SIG-M5 treated with dmso at 0.1 percent for 504 hours (cell line): ENCODE measurements at regions not wholly inside any gene's neighbourhood (a gene's known extent, or its start where the extent isn't known, plus 50 kb on each side); places are given as distances from the start of the nearest gene placed in this dataset.

Experiments used
- DNase-seq: peaks from one replicate; lab custom pipeline; 2025; ENCODE audit not compliant: unreplicated experiment; lab: John Stamatoyannopoulos, UW

DNA sequence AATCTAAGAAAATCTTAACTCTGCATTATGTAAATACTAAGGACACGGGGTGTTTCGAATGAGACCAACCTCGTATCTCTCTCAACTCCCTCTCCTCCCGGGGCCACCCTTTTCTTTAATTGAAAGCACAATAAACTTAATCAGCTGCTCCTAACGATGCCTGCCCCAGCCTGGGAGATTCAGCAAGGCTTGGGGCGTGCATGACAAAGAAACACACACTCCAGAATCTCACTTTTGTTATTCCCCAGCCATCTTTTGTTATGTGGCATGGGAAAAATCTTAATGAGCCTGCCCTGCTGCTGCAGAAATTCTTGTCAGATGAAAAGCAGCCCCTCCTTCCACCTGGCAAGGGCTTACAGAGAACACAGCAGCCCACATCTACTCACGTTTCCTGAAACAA, 117.4 kb downstream of the TTLL2 start:
- no peak for DNase-seq

- no peak for DNase-seq
These were observed 118.2 kb downstream of the TTLL2 start for GRCh38 chr6:167442796-167443680.

DNA sequence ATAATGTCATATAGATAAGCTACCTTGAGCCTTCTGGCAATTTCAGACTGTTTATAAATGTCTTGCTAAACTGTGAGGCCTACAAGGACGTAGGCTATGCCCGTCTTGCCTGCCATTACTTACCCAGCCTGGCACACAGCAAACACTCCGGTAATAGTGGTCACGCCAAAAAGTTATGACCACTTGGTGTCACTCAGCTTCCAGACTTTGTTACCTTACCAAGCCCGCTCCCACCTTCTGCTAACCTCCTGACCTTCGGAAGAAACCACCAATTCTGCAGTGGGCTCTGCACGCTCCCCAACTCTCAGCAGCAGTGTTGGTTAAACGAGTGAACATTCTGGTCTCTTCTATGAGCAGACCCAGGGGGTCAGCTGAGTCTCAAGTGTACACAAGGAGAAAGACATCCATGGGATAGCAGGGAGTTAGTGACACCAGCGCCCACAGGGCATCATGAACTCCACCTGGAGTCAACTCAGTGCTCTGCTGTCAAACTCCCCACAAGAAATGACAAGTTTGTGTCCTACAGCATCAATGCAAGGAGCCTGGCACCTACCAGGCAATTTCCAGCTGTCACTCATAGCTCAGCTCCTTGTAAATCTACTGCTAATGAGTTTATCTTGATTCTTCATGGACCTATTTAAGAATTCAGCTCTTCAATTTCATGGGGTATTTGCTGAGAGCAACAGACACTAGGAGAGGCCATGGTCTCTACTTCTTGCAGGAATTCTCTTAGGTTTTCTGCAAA, 119.9 kb downstream of the TTLL2 start:
- no peak for DNase-seq

GRCh38 chr6:167445568-167445967, 120.7 kb downstream of the TTLL2 start:
- no peak for DNase-seq

DNA sequence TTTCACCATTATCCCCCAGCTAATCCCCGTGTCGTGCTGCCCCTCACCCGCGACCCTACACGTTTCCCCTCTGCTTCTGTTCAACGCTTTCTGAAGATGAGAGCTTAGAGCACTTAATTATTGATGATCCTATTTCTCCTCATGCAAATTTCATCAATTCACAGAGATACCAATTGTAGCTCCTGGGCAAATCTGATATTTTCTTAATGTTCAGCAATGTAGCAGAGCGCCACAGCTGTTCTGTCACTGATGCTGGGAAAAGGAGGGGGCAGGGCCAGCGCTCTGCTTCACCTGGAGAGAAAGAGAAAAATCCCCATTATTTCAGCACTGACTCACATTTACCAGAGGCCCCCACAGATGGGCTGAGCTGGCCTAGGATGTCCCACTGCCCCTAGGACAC, 121.2 kb downstream of the TTLL2 start:
- no peak for DNase-seq

DNA sequence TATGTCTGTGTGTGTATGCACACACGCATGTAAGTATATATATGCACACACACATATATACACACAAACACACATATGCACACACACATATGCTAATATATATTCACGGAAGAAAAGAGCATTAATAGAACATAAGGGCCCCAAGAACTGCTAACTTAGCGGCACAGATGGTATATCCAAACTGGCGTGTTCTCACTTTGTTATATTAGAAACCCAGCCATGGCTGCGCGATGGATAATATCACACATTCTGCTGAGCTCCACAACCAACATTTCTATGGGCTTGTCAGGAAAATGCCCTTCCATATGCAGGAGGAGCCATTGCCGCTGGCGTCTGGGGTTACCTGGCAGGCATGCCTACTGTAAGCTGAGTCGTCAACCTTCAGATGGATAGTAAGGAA, 122.1 kb downstream of the TTLL2 start:
- DNase-seq: no peak

DNA sequence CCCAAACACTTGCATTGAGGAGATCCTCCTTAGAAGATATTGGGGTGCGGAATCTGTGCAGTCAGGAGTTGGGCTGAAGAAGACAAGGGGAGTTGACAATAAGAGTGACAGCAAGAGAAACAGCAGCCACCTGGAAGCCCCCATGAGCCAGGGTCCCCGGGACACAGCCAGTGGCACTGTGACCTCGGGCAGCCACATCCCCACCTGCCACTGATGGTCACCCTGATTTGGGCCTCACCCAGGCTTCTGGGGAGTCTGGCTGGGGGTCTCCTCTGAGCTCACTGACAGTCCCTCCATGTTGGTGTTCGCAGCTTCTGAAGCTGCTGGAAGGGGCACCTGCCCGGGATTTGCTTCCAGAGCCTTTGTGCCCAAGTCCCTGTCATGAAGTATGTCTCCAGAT, 123.5 kb downstream of the TTLL2 start:
- DNase-seq: no peak

GRCh38 chr6:167449094-167449861, 124.4 kb downstream of the TTLL2 start:
- DNase-seq: no peak

DNA sequence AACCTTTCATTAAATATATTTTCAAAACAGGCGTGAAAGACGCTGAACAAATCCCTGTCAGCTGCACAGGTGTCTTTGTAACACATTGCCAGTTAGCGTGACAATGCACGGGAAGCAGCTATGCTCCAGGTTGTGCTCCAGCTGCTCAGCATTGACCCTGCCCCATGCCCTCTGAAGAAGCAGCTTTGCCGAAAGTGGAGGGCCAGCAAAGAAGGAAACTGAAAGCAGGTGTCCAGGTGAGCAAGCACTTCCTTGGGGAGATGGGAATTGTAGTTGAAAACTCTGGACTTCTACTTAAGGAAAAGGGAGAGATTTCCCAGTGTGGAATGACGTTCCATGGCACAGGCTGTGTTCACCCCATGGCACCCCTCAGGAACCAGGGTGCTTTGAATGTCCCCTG, 125.7 kb downstream of the TTLL2 start:
- DNase-seq: no peak

DNA sequence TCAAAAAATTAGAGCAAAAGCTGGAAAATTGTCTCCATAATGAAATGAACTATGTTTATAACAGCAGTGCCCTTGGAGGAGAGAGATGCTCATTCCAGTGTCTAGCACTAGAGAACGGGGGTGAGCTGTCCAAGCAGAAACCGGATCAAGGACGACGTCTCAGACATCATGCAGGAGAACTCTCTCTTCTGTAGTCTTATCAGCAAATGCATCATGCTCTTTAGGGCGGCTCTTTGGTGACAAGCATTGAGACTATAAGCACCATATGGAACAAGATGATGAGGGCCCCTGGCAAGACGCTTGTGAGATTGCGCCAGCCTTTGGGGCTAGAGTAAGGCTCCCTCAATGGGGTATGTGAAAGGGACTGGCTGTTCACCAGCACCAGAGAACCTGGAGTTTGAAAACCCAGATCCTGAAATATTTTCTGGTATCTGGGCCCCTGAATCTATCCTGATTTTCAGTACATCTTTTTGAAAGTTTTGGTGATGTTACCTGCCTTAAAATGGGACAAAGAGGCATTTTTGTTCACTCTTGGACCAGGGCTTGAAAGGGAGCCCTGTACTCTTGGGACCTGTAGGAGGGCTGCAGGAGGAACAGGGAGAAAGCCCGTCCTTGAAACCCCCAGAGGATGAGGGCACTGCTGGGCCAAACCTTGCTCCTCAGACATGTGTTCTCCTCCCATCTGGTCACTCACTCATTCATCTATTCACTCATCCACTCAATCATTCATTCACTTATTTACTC, 127.6 kb downstream of the TTLL2 start:
- DNase-seq: no peak

DNA sequence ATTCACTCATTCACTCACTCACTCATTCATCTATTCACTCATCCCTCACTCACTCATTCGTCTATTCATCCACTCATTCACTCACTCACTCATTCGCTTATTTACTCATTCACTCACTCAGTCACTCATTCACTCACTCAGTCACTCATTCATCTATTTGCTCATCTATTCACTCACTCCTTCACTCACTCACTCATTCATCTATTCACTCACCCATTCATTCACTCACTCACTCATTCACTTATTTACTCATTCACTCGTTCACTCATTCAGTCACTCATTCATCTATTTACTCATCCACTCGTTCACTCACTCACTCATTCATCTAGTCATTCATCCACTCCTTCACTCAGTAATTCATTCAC, 128.2 kb downstream of the TTLL2 start:
- DNase-seq: no peak

GRCh38 chr6:167454003-167454402, 129.1 kb downstream of the TTLL2 start:
- no peak for DNase-seq

GRCh38 chr6:167455371-167455770, 130.5 kb downstream of the TTLL2 start:
- no peak for DNase-seq

GRCh38 chr6:167462514-167463312, 137.8 kb downstream of the TTLL2 start:
- DNase-seq: no peak

DNA sequence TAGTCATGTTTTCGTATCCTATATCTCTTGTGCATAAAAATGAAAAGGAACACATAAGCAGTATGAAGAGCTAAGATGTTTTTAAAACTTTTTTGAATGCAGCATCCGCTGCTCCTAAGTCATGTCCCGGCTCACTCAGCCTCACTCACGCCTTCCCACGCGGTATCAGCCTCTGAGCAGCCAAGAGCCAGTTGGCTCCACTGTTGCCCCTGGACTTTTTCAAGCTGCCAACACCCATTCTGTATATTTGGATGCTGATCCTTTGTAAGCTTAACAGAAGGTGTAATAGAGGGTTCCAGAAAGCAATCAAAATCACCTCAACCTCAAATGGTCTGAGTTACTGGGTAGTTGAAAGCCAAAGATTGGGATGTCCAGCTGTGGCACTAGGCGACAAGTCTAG, 139.3 kb downstream of the TTLL2 start:
- DNase-seq: no peak

DNA sequence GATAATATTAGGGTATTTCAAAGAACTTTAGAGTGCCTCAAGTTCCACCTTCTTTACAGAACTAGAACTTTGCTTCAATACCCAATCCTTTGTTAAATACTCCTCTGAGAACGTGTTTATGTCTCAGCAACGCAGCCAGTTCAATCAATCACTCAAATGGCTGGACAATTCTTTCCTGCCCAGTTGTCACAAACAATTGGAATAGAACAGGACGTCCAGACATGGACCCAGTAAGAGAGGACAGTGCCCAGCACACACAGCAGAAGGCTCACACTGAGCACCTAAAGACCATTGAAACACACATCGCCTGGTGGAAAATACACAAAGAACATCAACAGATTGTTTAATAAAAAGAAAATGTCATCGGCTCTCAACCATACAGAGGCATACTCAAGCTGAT, 140.6 kb downstream of the TTLL2 start:
- no peak for DNase-seq

GRCh38 chr6:167467282-167467681, 142.4 kb downstream of the TTLL2 start:
- DNase-seq: no peak

DNA sequence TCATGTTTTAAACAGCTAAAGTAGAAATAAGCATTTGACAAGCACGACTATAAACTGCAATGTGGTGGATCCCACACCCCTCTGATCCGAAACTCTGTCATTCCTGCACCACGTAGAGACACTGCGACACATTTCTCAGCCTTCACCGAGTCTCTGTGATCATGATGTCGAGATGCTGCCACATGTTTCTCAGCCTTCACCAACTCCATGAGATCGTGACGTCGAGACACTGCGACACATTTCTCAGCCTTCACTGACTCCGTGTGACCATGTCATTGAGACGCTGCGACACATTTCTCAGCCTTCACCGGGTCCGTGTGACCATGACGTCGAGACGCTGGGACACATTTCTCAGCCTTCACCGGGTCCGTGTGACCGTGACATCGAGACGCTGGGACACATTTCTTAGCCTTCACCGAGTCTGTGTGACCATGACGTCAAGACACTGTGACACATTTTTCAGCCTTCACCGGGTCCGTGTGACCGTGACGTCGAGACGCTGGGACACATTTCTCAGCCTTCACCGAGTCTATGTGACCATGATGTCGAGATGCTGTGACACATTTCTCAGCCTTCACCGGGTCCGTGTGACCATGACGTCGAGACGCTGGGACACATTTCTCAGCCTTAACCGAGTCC, 143.0 kb downstream of the TTLL2 start:
- no peak for DNase-seq

DNA sequence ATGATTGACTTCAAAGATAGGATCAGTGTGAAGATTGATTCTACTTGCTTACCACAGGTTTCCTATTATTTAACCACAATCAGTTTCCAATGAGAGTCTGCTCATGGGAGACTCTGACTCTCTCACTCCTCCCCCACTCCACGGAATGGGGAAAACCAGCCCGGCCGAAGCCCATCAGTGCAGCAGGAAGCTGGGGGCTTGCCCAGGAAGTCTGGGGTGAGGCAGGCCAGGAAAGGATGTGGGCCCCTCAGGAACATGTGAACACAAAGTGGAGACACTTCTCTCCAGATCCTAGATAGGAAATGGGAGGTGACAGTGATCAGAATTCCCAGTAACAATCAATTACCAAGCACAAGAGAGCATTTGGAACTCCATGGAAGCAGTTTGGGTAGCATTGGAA, 144.2 kb downstream of the TTLL2 start:
- no peak for DNase-seq

DNA sequence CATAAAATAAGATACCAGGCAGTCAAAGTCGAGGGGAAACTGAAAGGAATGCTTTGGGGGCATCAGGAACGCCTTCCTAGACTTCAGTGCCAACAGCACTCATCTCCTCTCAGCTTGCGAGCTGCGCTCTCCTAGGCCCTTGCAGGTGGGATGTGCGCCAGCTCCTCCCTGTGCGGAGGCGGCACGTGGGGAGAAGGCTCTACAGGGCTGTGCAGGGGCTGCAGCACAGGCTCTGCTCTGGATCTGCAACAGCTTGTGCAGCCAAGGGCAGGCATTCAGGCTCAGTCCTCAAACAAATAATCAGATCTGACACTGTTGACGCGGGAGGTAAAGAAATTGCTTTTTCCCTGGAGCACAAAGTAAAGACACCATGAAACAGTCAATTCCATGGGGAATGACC, 144.8 kb downstream of the TTLL2 start:
- DNase-seq: no peak
